ENCODE measurements at regions not wholly inside any gene's neighbourhood (a gene's known extent, or its start where the extent isn't known, plus 50 kb on each side); places are given as distances from the start of the nearest gene placed in this dataset.

DNA sequence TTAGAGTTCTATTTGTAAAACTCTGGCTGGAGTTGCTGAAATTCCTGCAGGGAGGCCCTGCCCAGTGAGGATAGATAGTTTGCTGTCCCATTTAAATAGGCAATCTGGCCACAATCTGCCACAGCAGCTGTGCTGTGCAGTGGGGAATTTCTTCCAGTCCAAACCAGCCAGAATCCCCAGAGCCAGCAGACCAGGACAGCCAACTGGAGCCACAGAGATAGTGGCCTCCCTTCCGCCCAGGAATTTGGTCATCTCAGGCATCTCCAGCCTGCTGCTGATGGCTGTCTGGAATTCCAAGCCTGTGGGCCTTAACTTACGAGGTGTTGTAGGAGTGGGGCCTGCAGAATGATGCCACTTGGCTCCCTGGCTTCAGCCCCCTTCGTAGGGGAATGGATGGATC lies 643.4 kb downstream of the DNAJB9 start:
- Mint-ChIP-seq H3K27ac (no peak overlapping the region), H3K9me3 (peaks cover 3% of the 10 kb centered on the region), H3K27me3 (no peaks in the 10 kb centered on the region), H3K36me3 (ENCODE audit: low read depth) (no peaks in the 10 kb centered on the region), H3K4me3 (no peak overlapping the region), H3K4me1 (no peaks in the 10 kb centered on the region)
- DNase-seq = no peak
- intact Hi-C loops (cut with micrococcal nuclease) = no loop called here

DNA sequence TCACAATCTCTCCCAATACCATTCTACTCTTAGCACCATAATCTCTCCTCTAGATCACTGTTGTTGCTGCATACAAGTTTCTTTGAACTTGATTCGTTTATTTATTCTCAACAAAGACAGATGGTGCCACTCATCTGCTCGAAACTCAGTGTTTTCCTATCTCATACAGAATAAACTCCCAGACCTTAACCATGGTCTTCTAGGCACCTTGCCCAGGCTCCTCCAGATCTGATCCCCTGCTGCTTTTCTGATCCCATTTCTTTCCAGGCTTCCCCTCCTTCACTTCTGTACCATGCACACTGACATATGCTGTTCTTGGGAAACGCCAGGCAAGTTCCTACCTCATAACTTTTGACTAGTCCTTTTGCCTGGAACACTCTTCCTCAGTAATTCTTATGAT lies 645.7 kb downstream of the DNAJB9 start:
- DNase-seq = no peak
- no peak overlapping the region for H3K4me3 Mint-ChIP-seq
- no peaks in the 10 kb centered on the region for H3K9me3 Mint-ChIP-seq
- H3K27me3 Mint-ChIP-seq = no peaks in the 10 kb centered on the region
- intact Hi-C loops (cut with micrococcal nuclease) = no loop called here
- H3K36me3 Mint-ChIP-seq (ENCODE audit: low read depth) = no peaks in the 10 kb centered on the region
- no peaks in the 10 kb centered on the region for H3K4me1 Mint-ChIP-seq
- H3K27ac Mint-ChIP-seq = no peak overlapping the region

DNA sequence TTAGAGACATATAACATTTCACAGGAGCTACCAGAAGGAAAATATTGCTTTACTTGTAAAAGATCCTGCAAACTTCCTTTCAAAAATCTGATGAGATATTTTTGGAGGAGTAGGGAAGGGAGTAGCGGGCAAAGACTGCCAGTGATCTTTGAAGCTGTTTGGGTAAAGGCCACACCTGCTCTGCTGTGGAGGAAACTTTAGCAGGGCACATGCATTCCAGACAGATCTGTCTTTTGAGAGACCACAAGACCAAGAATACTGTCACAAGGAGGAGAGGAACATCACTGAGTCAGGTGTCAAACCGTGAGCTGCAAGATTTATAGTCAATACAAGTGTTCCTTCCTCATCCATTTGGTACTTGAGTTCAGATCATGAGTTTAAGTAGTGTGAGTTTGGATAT lies 654.4 kb downstream of the DNAJB9 start:
- Mint-ChIP-seq H3K4me1 (no peaks in the 10 kb centered on the region), H3K9me3 (no peaks in the 10 kb centered on the region), H3K27me3 (no peaks in the 10 kb centered on the region), H3K36me3 (ENCODE audit: low read depth) (no peaks in the 10 kb centered on the region), H3K27ac (no peak overlapping the region), H3K4me3 (no peak overlapping the region)
- intact Hi-C loops (cut with micrococcal nuclease) = no loop called here
- no peak for DNase-seq

DNA sequence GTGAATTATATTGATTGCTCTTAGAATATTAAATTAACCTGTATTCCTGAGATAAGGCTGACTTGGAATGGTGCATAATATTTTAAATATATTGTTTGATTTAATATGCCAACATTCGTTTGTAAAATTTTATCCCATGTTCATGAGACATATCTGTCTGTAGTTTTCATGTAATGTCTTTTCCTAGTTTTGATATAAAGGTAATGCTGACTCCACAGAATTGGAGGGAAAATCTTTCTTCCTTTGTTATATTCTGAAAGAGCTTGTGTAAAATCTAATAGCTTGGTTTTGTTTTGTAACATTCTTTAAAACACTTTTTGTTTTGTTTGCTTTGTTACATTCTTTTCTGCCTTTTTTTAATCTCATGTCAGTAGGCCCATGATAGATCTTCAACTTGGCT lies 657.0 kb downstream of the DNAJB9 start:
- H3K27me3 Mint-ChIP-seq = no peaks in the 10 kb centered on the region
- H3K36me3 Mint-ChIP-seq (ENCODE audit: low read depth) = no peaks in the 10 kb centered on the region
- no peaks in the 10 kb centered on the region for H3K4me1 Mint-ChIP-seq
- H3K9me3 Mint-ChIP-seq = no peaks in the 10 kb centered on the region
- intact Hi-C loops (cut with micrococcal nuclease) = no loop called here
- no peak for DNase-seq
- no peak overlapping the region for H3K27ac Mint-ChIP-seq
- H3K4me3 Mint-ChIP-seq = no peak overlapping the region

DNA sequence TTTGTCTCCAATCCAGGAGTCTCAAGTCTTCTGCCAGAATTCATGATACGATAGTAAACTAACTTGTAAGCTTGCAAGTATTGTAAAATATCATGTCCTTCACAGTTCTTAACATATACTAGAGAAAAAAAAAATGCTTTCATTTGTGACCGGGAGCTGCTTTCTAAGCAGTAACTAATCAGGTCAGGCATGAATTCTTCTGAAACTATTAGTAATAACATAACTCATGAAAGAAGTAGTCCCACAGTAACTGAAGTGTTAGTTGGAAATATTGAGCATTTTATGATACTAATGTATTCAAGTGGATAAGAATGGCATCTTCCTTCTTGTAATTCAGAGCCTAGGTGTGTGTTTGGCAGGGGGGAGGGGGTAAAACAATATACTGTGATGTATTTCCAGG lies 665.6 kb downstream of the DNAJB9 start:
- Mint-ChIP-seq H3K27ac (no peak overlapping the region), H3K36me3 (ENCODE audit: low read depth) (no peaks in the 10 kb centered on the region), H3K27me3 (no peaks in the 10 kb centered on the region), H3K4me1 (no peaks in the 10 kb centered on the region), H3K4me3 (no peak overlapping the region), H3K9me3 (no peaks in the 10 kb centered on the region)
- intact Hi-C loops (cut with micrococcal nuclease) = no loop called here
- DNase-seq = no peak

DNA sequence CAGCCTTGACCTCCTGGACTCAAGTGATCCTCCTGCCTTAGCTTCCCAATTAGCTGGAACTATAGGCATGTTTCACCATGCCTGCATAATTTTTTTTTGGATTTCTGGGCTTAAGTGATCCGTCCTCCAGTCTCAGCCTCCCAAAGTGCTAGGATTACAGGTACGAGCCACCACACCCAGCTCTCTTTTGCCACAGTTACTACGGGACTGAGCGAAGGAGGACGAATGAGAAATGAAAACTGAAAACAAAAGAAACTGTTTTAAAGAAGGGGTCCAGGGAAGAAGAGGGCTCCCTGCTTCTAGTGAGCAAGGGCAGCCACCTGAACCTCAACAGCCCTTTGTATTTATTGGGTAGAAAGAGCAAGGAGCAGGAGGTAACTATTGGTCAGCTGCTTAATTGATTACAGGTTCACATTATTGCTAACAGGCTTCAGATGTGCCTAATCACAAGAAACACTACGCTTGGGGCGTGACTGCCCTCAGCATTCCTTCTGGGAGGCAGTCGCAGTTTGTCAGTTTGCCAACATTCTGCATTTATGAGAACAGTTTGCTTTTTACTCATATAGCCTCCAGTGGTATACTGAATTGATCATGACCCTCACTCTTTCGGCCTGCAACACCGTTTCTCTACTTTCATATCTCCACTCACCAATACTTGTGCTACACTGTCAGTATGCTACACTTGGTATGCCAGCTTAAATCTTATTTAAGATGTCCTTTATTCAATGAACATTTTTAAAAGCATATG lies 676.8 kb downstream of the DNAJB9 start:
- Mint-ChIP-seq H3K9me3 (no peaks in the 10 kb centered on the region), H3K36me3 (ENCODE audit: low read depth) (no peaks in the 10 kb centered on the region), H3K27ac (no peak overlapping the region), H3K4me1 (no peaks in the 10 kb centered on the region), H3K4me3 (no peak overlapping the region), H3K27me3 (no peaks in the 10 kb centered on the region)
- no peak for DNase-seq
- intact Hi-C loops (cut with micrococcal nuclease) = no loop called here

DNA sequence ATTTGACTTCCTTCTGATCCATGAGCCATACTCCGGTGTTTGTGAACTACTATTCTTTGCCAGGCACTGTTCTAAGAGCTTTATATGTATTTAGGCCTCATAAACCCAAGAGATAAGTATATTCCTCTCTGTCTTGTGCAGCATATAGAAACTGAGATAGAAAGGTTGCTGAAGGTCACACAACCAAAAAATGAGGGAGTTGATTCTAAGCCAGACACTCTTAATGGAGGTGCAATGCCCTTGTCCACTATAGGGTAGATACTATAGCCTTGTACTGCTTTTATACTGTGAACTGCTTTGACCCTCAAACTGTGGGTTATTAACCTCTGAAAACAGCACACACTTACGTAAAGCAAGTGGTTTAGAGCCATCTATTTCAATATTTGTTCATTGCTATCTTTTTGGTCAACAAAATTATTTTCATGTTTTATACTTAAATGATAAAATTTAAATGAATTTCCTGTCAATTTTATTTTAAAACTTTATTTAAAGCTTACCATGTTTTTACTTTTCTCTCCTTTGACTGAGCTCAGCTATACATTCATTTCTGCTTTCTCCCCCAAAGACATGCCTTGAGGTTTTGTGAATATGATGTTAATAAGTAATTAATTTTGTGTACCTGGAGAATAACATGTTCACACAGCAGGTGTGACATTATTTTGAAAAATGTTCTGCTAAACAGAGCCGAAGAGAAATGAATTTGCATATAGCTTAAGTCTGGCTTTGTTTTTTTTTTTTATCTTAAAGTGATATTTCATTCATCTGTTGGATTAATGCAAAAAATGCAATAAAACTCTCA lies 687.3 kb downstream of the DNAJB9 start:
- no peaks in the 10 kb centered on the region for H3K9me3 Mint-ChIP-seq
- intact Hi-C loops (cut with micrococcal nuclease) = no loop called here
- H3K4me1 Mint-ChIP-seq = no peaks in the 10 kb centered on the region
- DNase-seq = no peak
- H3K27ac Mint-ChIP-seq = no peak overlapping the region
- H3K27me3 Mint-ChIP-seq = no peaks in the 10 kb centered on the region
- no peaks in the 10 kb centered on the region for H3K36me3 Mint-ChIP-seq (ENCODE audit: low read depth)
- no peak overlapping the region for H3K4me3 Mint-ChIP-seq

DNA sequence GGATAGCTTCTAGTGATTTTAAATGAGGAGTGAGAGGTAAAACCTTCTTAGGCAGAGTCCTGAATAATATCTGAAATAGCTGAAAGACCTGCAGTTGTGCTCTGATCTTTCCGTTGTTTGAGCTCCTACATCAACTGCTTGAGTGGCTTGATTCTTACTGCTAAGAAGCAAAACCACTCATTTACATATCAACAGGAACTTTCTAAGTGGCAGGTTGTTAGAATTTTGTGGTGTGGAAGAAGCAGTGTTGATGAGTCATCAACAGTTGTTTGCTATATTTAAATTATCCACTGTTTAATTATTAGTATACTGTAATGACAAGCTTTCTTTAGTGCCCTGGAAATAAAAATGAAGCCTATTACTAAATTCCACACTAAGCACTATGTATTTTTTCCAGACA lies 689.5 kb downstream of the DNAJB9 start:
- Mint-ChIP-seq H3K4me1 (no peaks in the 10 kb centered on the region), H3K4me3 (no peak overlapping the region), H3K36me3 (ENCODE audit: low read depth) (no peaks in the 10 kb centered on the region), H3K27me3 (no peaks in the 10 kb centered on the region), H3K9me3 (no peaks in the 10 kb centered on the region), H3K27ac (no peak overlapping the region)
- intact Hi-C loops (cut with micrococcal nuclease) = no loop called here
- DNase-seq = no peak

DNA sequence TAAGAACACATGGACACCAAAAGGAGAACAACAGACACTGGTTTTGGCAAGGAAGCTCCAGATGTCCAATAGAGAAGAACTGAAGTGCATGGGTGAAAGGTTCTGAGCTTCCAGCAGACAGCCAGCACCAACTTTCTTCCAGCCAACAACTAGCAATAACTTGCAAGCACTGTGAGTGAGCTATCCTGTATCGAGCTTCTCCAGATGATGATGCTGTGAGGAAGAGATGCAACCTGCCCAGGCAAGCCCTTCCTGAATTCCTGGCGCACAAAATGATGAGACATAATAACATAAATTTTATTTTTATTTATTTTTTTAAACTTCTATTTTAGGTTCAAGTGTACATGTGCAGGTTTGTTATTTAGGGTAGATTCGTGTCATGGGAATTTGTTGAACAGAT lies 692.1 kb downstream of the DNAJB9 start:
- intact Hi-C loops (cut with micrococcal nuclease) = no loop called here
- Mint-ChIP-seq H3K27me3 (no peaks in the 10 kb centered on the region), H3K4me3 (no peak overlapping the region), H3K9me3 (no peaks in the 10 kb centered on the region), H3K36me3 (ENCODE audit: low read depth) (no peaks in the 10 kb centered on the region), H3K4me1 (no peaks in the 10 kb centered on the region), H3K27ac (no peak overlapping the region)
- DNase-seq = no peak

DNA sequence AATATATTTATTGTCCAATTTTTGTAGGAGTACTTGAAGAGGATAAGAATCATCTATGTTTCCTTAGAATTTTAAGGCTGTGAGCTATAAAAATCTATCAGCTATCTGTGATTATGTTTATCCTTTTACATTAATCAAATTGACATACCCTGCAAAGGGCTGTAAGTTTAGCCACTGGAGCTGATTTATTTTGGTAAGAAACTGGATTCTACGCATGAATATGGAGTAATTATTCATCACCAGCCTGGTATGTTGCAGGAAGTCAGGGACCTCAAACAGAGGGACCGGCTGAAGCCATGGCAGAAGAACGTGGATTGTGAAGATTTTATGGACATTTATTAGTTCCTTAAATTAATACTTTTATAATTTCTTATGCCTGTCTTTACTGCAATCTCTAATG lies 696.9 kb downstream of the DNAJB9 start:
- DNase-seq = no peak
- intact Hi-C loops (cut with micrococcal nuclease) = no loop called here
- Mint-ChIP-seq H3K27ac (no peak overlapping the region), H3K4me3 (no peak overlapping the region), H3K27me3 (no peaks in the 10 kb centered on the region), H3K4me1 (no peaks in the 10 kb centered on the region), H3K9me3 (peaks cover 4% of the 10 kb centered on the region), H3K36me3 (ENCODE audit: low read depth) (no peaks in the 10 kb centered on the region)

DNA sequence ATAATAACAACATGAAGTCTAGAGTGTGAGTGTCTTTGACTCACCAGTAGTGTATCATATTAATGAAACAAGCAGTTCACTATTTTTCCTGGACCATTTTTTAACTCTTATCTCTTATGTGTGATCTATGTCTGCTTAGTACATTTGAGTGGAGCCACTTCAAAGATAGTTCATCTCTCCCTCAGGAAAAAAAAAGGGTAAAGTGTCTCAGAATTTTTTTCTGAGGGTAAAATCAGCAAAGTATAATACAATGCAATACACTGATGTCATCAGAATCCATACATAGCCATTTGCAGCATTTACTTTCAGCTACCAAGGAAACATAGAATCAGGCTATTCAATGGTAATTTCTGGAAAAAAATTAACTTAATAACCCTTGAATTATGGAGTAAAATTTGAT lies 706.7 kb downstream of the DNAJB9 start:
- H3K4me1 Mint-ChIP-seq = no peaks in the 10 kb centered on the region
- no peaks in the 10 kb centered on the region for H3K36me3 Mint-ChIP-seq (ENCODE audit: low read depth)

DNA sequence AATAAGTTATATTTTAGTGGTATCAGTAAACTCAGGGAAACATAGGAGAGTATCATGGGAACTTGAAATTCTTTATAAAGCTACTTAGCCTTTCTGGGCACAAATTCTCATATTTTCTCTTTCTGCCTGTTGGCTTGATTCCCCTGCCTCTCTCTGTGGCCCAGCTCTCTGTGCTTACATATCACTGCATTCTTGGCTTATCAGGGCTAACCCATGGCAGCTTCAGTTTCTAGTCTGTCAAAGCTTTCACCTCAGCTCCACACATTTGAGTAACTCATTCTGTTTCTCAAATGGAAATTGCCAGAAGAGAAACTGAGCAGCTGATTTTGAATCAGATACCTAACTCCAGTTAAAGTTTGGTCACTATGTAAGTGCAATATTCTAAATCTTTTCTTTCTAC lies 713.1 kb downstream of the DNAJB9 start:
- DNase-seq = no peak
- Mint-ChIP-seq H3K27ac (no peak overlapping the region), H3K9me3 (no peaks in the 10 kb centered on the region), H3K4me1 (no peaks in the 10 kb centered on the region), H3K36me3 (ENCODE audit: low read depth) (no peaks in the 10 kb centered on the region), H3K27me3 (no peaks in the 10 kb centered on the region), H3K4me3 (no peak overlapping the region)
- intact Hi-C loops (cut with micrococcal nuclease) = no loop called here

More for the DNA sequence above, 706.7 kb downstream of the DNAJB9 start:
- Mint-ChIP-seq H3K27ac (no peak overlapping the region), H3K4me3 (no peak overlapping the region), H3K9me3 (no peaks in the 10 kb centered on the region), H3K27me3 (no peaks in the 10 kb centered on the region)
- intact Hi-C loops (cut with micrococcal nuclease) = no loop called here
- no peak for DNase-seq

DNA sequence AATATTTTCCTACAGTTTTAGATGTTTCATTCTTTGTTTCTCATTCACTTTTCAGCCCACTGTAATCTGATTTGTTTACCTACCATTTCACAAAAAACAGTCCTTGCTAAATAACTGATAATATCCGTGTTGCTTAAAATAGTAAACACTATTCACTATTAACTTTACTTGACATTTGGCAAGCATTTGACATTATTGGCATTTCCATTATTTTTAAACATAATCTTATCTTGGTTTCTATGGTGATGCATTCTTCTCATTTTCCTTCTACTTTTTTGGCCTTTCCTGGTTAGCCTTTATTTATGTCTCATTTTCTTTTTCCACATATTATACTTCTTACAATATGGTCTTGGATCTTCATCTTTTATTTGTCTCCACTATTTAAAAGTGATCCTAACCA lies 715.3 kb downstream of the DNAJB9 start:
- H3K4me1 Mint-ChIP-seq = no peaks in the 10 kb centered on the region
- no peaks in the 10 kb centered on the region for H3K27me3 Mint-ChIP-seq
- no peak overlapping the region for H3K4me3 Mint-ChIP-seq
- no peaks in the 10 kb centered on the region for H3K36me3 Mint-ChIP-seq (ENCODE audit: low read depth)
- H3K27ac Mint-ChIP-seq = no peak overlapping the region
- no peak for DNase-seq
- intact Hi-C loops (cut with micrococcal nuclease) = no loop called here
- H3K9me3 Mint-ChIP-seq = no peaks in the 10 kb centered on the region

DNA sequence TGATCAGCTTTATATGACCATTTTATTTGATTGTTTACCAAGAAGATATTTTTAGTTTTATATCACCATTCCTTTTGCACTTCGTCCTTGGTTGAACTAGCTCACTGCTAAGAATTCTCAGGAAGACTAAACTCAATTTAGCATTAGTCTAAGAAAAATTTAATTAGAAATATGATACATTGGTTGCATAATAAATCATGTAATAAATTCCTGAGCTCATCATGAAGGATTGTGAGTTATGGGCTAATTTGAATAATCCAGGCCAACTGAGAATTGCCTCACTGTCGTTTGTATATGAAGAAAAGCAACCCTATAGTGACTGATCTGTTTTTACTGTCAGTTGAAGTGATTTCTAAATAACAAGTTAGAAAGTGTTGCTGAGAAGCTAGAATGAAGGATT lies 725.5 kb downstream of the DNAJB9 start:
- DNase-seq = no peak
- Mint-ChIP-seq H3K27ac (no peak overlapping the region), H3K4me1 (no peaks in the 10 kb centered on the region)

DNA sequence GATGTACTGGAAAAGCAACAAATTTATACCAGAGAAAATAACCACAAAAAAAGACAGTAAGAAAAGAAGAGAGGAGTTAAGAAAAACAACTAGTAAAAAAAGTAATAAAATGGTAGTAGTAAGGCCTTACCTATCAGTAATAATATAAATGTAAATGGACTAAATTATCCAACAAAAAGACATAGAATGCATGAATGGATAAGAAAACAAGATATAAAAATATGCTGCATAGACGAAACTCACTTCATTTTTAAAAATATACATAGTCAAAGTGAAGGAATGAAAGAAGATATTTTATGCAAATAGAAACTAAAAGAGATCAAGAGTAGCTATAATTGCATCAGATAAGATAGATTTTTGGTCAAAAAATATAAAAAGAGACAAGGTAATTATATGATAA lies 739.1 kb downstream of the DNAJB9 start:
- no peaks in the 10 kb centered on the region for H3K4me1 Mint-ChIP-seq
- no peaks in the 10 kb centered on the region for H3K36me3 Mint-ChIP-seq (ENCODE audit: low read depth)
- peaks cover 8% of the 10 kb centered on the region for H3K9me3 Mint-ChIP-seq
- H3K27me3 Mint-ChIP-seq = no peaks in the 10 kb centered on the region
- H3K27ac Mint-ChIP-seq = no peak overlapping the region
- DNase-seq = no peak
- no peak overlapping the region for H3K4me3 Mint-ChIP-seq
- intact Hi-C loops (cut with micrococcal nuclease) = no loop called here

More for the DNA sequence above, 725.5 kb downstream of the DNAJB9 start:
- H3K27me3 Mint-ChIP-seq = no peaks in the 10 kb centered on the region
- no peaks in the 10 kb centered on the region for H3K9me3 Mint-ChIP-seq
- no peak overlapping the region for H3K4me3 Mint-ChIP-seq
- intact Hi-C loops (cut with micrococcal nuclease) = no loop called here
- no peaks in the 10 kb centered on the region for H3K36me3 Mint-ChIP-seq (ENCODE audit: low read depth)

Data from activated CD4-positive, alpha-beta T cell treated with anti-CD3 and anti-CD28 coated beads, Interleukin-2, amount 10 ng/mL, durations not matched to agents 24 days and 14 days (primary cell).